Right lobe of liver (tissue), 4 donors: ENCODE measurements at regions not wholly inside any gene's neighbourhood (a gene's known extent, or its start where the extent isn't known, plus 50 kb on each side); places are given as distances from the start of the nearest gene placed in this dataset.

ENCODE experiments used
- CTCF ChIP-seq, 4 donors: fragments of 200-600 bp in 3 of 4; fragments of 450-650 bp in 1 of 4; IDR thresholded peaks; one replicate each; pipeline versions ENCODE4 v1.5.1 to v1.8.0; 2016 to 2022; ENCODE audit warnings: antibody characterized with exemption in 4 of 4, mild to moderate bottlenecking in 2 of 4
- POLR2A ChIP-seq: fragments of 450-650 bp; IDR thresholded peaks from one replicate; pipeline ENCODE4 v1.6.1; 2017; ENCODE audit warnings: antibody characterized with exemption, mild to moderate bottlenecking
- donor health status: DM: no; HTN: no; CAD: no.
- donor health status: DM: no; HTN: no; CAD: no.
- donor health status: DM: no; HTN: yes; CAD: no.

DNA sequence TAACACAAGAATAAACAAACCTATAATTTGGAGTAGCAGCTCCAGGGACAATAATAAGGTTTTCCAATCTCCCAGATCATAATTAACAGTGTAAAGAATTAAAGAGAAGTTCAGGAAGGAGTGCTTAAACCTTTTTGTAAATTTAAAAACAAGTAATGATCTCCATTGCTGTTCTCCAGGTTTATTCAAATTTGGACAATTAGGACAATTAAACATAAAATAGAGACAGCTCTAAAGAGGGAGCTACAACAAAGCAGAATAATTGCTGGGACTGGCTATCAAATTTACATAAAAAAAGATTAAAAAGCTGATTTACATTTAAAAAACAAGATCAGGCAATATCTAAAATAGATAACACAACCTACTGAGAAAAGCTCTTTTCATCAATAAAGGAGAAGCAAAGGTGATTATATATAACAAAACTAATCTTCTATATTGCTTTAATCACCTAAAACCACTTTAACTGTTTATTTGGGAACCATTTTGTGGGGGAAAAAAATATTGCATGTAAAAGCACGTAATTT lies 80.1 kb upstream of the CREB1 start:
- TF ChIP-seq CTCF (IDR thresholded peaks at IDR 0.05), result no peak
- no peak for TF ChIP-seq POLR2A
